IMR-90 (cell line): ENCODE measurements at regions not wholly inside any gene's neighbourhood (a gene's known extent, or its start where the extent isn't known, plus 50 kb on each side); places are given as distances from the start of the nearest gene placed in this dataset.
"Not testable (repeated sequence)": the region's sequence is repeated elsewhere in the genome, so short reads cannot be mapped to it uniquely, and the experiment has no call there.

Experiments used
- ATAC-seq: fragments of 200-7000 bp; cut with Tn5 transposase; 2 replicates; pipeline ENCODE4 v1.9.1; 2020; ENCODE audit warnings: low read depth, mild to moderate bottlenecking, moderate library complexity
- BruUV-seq: library from RNA; stranded (reverse); fragments of 400-500 nt; replicated peaks from 2 replicates; lab custom pipeline; 2021; lab: Mats Ljungman, UMichigan
- CTCF ChIA-PET: fragments of 300-600 bp; formaldehyde crosslinking; extraction: SDS; loops from one replicate; lab custom pipeline; 2021; ENCODE audit warnings: antibody characterized with exemption; lab: Yijun Ruan, JAX
- POLR2A ChIA-PET: fragments of 300-600 bp; sonication (Branson Sonifier 250); formaldehyde crosslinking; loops from one replicate; lab custom pipeline; 2022; ENCODE audit warnings: antibody characterized with exemption; ENCODE audit not compliant: unreplicated experiment; lab: Charles Lee
- DNase-seq: peaks from one replicate; pipeline ENCODE4 v3.0.0; 2013
- H2AFZ ChIP-seq: replicated peaks from 2 replicates; pipeline ENCODE3; 2013; ENCODE audit warnings: low read length, mild to moderate bottlenecking; ENCODE audit not compliant: poor library complexity
- H2AK5ac ChIP-seq: 2 replicates; pipeline ENCODE4 v1.6.1; 2013; ENCODE audit warnings: low read depth, low read length, inconsistent platforms
- H2AK9ac ChIP-seq: replicated peaks from 2 replicates; pipeline ENCODE3; 2013; ENCODE audit warnings: mild to moderate bottlenecking, low read depth, low read length, moderate library complexity; ENCODE audit not compliant: poor library complexity
- H2BK120ac ChIP-seq: 2 replicates; pipeline ENCODE4 v1.6.1; 2013; ENCODE audit warnings: low read depth, low read length, inconsistent platforms
- H2BK15ac ChIP-seq: 3 replicates; pipeline ENCODE4 v1.6.1; 2013; ENCODE audit warnings: low read depth, low read length, inconsistent platforms
- H2BK20ac ChIP-seq: 2 replicates; pipeline ENCODE4 v1.6.1; 2013; ENCODE audit warnings: low read depth, mild to moderate bottlenecking, inconsistent platforms, low read length, moderate library complexity
- H2BK5ac ChIP-seq: 2 replicates; pipeline ENCODE4 v1.6.1; 2013; ENCODE audit warnings: mild to moderate bottlenecking, low read depth, low read length, inconsistent platforms; ENCODE audit not compliant: poor library complexity, severe bottlenecking
- H3K14ac ChIP-seq: replicated peaks from 2 replicates; pipeline ENCODE4 v1.6.1; 2013; ENCODE audit warnings: low read depth, low read length, inconsistent platforms
- H3K18ac ChIP-seq: 2 replicates; pipeline ENCODE4 v1.6.1; 2013; ENCODE audit warnings: low read depth, low read length, control low read depth
- H3K23ac ChIP-seq: 2 replicates; pipeline ENCODE4 v1.6.1; 2013; ENCODE audit warnings: low read depth, low read length, inconsistent platforms
- H3K27ac ChIP-seq: 2 replicates; pipeline ENCODE4 v1.5.1; 2013; ENCODE audit warnings: mild to moderate bottlenecking, control low read depth, low read length; ENCODE audit not compliant: insufficient read depth
- H3K27me3 ChIP-seq: 2 replicates; pipeline ENCODE4 v1.6.1; 2013; ENCODE audit warnings: low read length; ENCODE audit not compliant: control insufficient read depth, insufficient read depth
- H3K36me3 ChIP-seq: 2 replicates; pipeline ENCODE4 v1.6.1; 2013; ENCODE audit warnings: low read length, mixed read lengths; ENCODE audit not compliant: control insufficient read depth, insufficient read depth
- H3K4ac ChIP-seq: 2 replicates; pipeline ENCODE4 v1.6.1; 2013; ENCODE audit warnings: low read depth, low read length, inconsistent platforms
- H3K4me1 ChIP-seq: 2 replicates; pipeline ENCODE4 v1.6.1; 2013; ENCODE audit warnings: low read length, mixed read lengths; ENCODE audit not compliant: control insufficient read depth, insufficient read depth
- H3K4me2 ChIP-seq: 2 replicates; pipeline ENCODE4 v1.6.1; 2013; ENCODE audit warnings: low read depth, mild to moderate bottlenecking, control low read depth, low read length, moderate library complexity
- H3K4me3 ChIP-seq: 2 replicates; pipeline ENCODE4 v1.5.1; 2013; ENCODE audit warnings: low read depth, mild to moderate bottlenecking, control low read depth, low read length, moderate library complexity; ENCODE audit not compliant: insufficient read depth
- H3K56ac ChIP-seq: 2 replicates; pipeline ENCODE4 v1.6.1; 2013; ENCODE audit warnings: low read length, inconsistent platforms; ENCODE audit not compliant: insufficient read depth; ENCODE audit errors: extremely low read depth
- H3K79me1 ChIP-seq, 2 experiments: 2 replicates each; pipeline ENCODE4 v1.6.1; 2013; ENCODE audit warnings: low read length in 2 of 2, inconsistent platforms in 1 of 2, low read depth in 1 of 2
- H3K9ac ChIP-seq: 2 replicates; pipeline ENCODE4 v1.6.1; 2013; ENCODE audit warnings: low read depth, low read length, control low read depth
- H3K9me1 ChIP-seq: 2 replicates; pipeline ENCODE4 v1.6.1; 2013; ENCODE audit warnings: low read length, inconsistent platforms; ENCODE audit not compliant: insufficient read depth
- H3K9me3 ChIP-seq: 2 replicates; pipeline ENCODE4 v1.6.1; 2013; ENCODE audit warnings: low read length; ENCODE audit not compliant: control insufficient read depth, insufficient read depth
- H4K20me1 ChIP-seq: 2 replicates; pipeline ENCODE4 v1.6.1; 2013; ENCODE audit warnings: low read length, inconsistent platforms; ENCODE audit not compliant: insufficient read depth
- H4K5ac ChIP-seq: 2 replicates; pipeline ENCODE4 v1.6.1; 2013; ENCODE audit warnings: mild to moderate bottlenecking, low read depth, low read length, control low read depth
- H4K8ac ChIP-seq, 2 experiments: 2 replicates each; pipeline ENCODE4 v1.6.1; 2013; ENCODE audit warnings: low read depth in 2 of 2, low read length in 2 of 2, control low read depth in 1 of 2, inconsistent platforms in 1 of 2
- H4K91ac ChIP-seq: 2 replicates; pipeline ENCODE4 v1.6.1; 2013; ENCODE audit warnings: low read depth, low read length, inconsistent platforms; ENCODE audit not compliant: insufficient read depth
- WGBS, 2 experiments: methylation state at CpG; one replicate each; pipeline versions ENCODE4 v1.1.5 to v1.1.7; 2013; ENCODE audit warnings: missing lambda C conversion rate in 2 of 2; ENCODE audit not compliant: insufficient read length in 1 of 2; ENCODE audit errors: extremely low coverage in 2 of 2; 5-methylcytosine and 5-hydroxymethylcytosine counted together
- dilution Hi-C: fragments of 300-500 bp; cut with HindIII; formaldehyde crosslinking; loops from one replicate; pipeline ENCODE4 v1.14.3; 2018; ENCODE audit warnings: low sequenced_read_pairs; ENCODE audit not compliant: unreplicated experiment
- in situ Hi-C: fragments of 300-500 bp; cut with MboI; formaldehyde crosslinking; loops from 3 replicates; pipeline ENCODE4 v1.14.3; 2019; ENCODE audit warnings: low sequenced_read_pairs, inconsistent platforms, mixed read lengths
- intact Hi-C: fragments of 100-400 bp; cut with micrococcal nuclease; formaldehyde crosslinking; loops from 2 replicates; pipeline ENCODE4 v1.10.0; 2022

- intact Hi-C loops, in situ Hi-C loops: not testable (repeated sequence)
These were observed 204.8 kb upstream of the ZNF658 start for GRCh38 chr9:66695561-66696240.

GRCh38 chr9:66697343-66698065 lies 203.0 kb upstream of the ZNF658 start:
- H3K18ac ChIP-seq, H3K4me2 ChIP-seq, H4K91ac ChIP-seq, H4K8ac ChIP-seq, H3K27me3 ChIP-seq, H3K36me3 ChIP-seq, H3K4ac ChIP-seq, H3K56ac ChIP-seq, H3K14ac ChIP-seq, H3K9me3 ChIP-seq, DNase-seq, H3K9me1 ChIP-seq, BruUV-seq, H2AK9ac ChIP-seq, dilution Hi-C loops, H4K5ac ChIP-seq, H3K27ac ChIP-seq, H4K20me1 ChIP-seq, H2AFZ ChIP-seq, H2BK15ac ChIP-seq, H2BK20ac ChIP-seq, H3K4me1 ChIP-seq, H3K9ac ChIP-seq, POLR2A ChIA-PET, H3K79me1 ChIP-seq, H3K23ac ChIP-seq, CTCF ChIA-PET, intact Hi-C loops, in situ Hi-C loops, H2AK5ac ChIP-seq, H2BK5ac ChIP-seq, H3K4me3 ChIP-seq: not testable (repeated sequence)
- WGBS, 2 experiments = no CpG with 5 or more reads among the region's 9 CpGs
- ATAC-seq = peak; percentile 31
- H2BK120ac ChIP-seq = 0 out of 2 replicates have a peak overlapping the region, but pooled peaks have one; percentile 32

More at GRCh38 chr9:66695561-66696240, 204.8 kb upstream of the ZNF658 start:
- H3K18ac ChIP-seq, H2AK9ac ChIP-seq, H2AFZ ChIP-seq, H2BK15ac ChIP-seq, dilution Hi-C loops, H3K4me1 ChIP-seq, POLR2A ChIA-PET, BruUV-seq, DNase-seq, H3K56ac ChIP-seq, H3K9me3 ChIP-seq, CTCF ChIA-PET, H3K4me2 ChIP-seq, H4K20me1 ChIP-seq, H2BK120ac ChIP-seq, H3K4ac ChIP-seq, H4K5ac ChIP-seq, H2BK20ac ChIP-seq, H2AK5ac ChIP-seq, H3K4me3 ChIP-seq, H3K9me1 ChIP-seq, H3K27me3 ChIP-seq, H3K36me3 ChIP-seq, H3K9ac ChIP-seq, H3K79me1 ChIP-seq, H2BK5ac ChIP-seq, H3K14ac ChIP-seq, H3K23ac ChIP-seq, H4K91ac ChIP-seq: not testable (repeated sequence)
- Histone ChIP-seq H3K27ac (peak overlapping the region; percentile 49; the same call in 1 of the 2 replicates), H4K8ac (0 out of 4 replicates have a peak overlapping the region, but pooled peaks of 1 of the 2 experiments have one; percentile 55)
- WGBS, 2 experiments = no CpG with 5 or more reads among the region's 6 CpGs
- peak; percentile 80 for ATAC-seq
